ENCODE measurements at regions not wholly inside any gene's neighbourhood (a gene's known extent, or its start where the extent isn't known, plus 50 kb on each side); places are given as distances from the start of the nearest gene placed in this dataset.

GRCh38 chr12:59929110-59929509, 333.3 kb downstream of the SLC16A7 start:
- Histone ChIP-seq H3K9ac (ENCODE audit: low read length) (no peak overlapping the region), H4K5ac (ENCODE audit: low read length) (no peak overlapping the region), H3K79me2 (ENCODE audit: control insufficient read depth, insufficient read depth, low read length) (no peaks in the 10 kb centered on the region), H3K4me3 (ENCODE audit: low read length) (no peak overlapping the region), H2BK120ac (ENCODE audit: low read depth, low read length) (no peak overlapping the region), H3K36me3 (ENCODE audit: control insufficient read depth, insufficient read depth, low read length) (no peaks in the 10 kb centered on the region), H3K4me2 (ENCODE audit: low read length) (no peak overlapping the region), H3K56ac (ENCODE audit: low read length) (no peak overlapping the region), H3K23ac (ENCODE audit: low read length) (no peak overlapping the region), H3K4me1 (ENCODE audit: control insufficient read depth, low read depth, low read length) (no peaks in the 10 kb centered on the region), H3K18ac (ENCODE audit: low read length) (no peak overlapping the region), H3K27me3 (ENCODE audit: insufficient read depth, low read length, poor library complexity) (no peaks in the 10 kb centered on the region), H2BK15ac (replicated peaks; ENCODE audit: low read depth) (no peak overlapping the region), H2AK5ac (ENCODE audit: low read length) (no peak overlapping the region), H4K8ac (ENCODE audit: low read depth, low read length) (no peak overlapping the region), H3K4ac (ENCODE audit: low read depth, low read length) (no peak overlapping the region), H3K27ac (ENCODE audit: low read depth, low read length) (no peak overlapping the region), H2BK5ac (ENCODE audit: low read length) (no peak overlapping the region), H3K79me1 (ENCODE audit: low read length) (no peaks in the 10 kb centered on the region)
- DNase-seq = no peak
- no CpG with 5 or more reads among the region's 2 CpGs for WGBS (ENCODE audit: extremely low coverage, insufficient coverage, low lambda C conversion rate)

GRCh38 chr12:59934486-59934885, 338.7 kb downstream of the SLC16A7 start:
- Histone ChIP-seq H3K23ac (ENCODE audit: low read length) (no peak overlapping the region), H4K8ac (ENCODE audit: low read depth, low read length) (no peak overlapping the region), H3K79me1 (ENCODE audit: low read length) (no peaks in the 10 kb centered on the region), H3K18ac (ENCODE audit: low read length) (no peak overlapping the region), H3K27ac (ENCODE audit: low read depth, low read length) (no peak overlapping the region), H3K4ac (ENCODE audit: low read depth, low read length) (no peak overlapping the region), H3K4me2 (ENCODE audit: low read length) (no peak overlapping the region), H3K9ac (ENCODE audit: low read length) (no peak overlapping the region), H3K4me3 (ENCODE audit: low read length) (no peak overlapping the region), H2BK15ac (replicated peaks; ENCODE audit: low read depth) (no peak overlapping the region), H2BK5ac (ENCODE audit: low read length) (no peak overlapping the region), H4K5ac (ENCODE audit: low read length) (no peak overlapping the region), H3K4me1 (ENCODE audit: control insufficient read depth, low read depth, low read length) (no peaks in the 10 kb centered on the region), H3K27me3 (ENCODE audit: insufficient read depth, low read length, poor library complexity) (no peaks in the 10 kb centered on the region), H3K56ac (ENCODE audit: low read length) (no peak overlapping the region), H3K36me3 (ENCODE audit: control insufficient read depth, insufficient read depth, low read length) (no peaks in the 10 kb centered on the region), H2AK5ac (ENCODE audit: low read length) (no peak overlapping the region), H2BK120ac (ENCODE audit: low read depth, low read length) (no peak overlapping the region), H3K79me2 (ENCODE audit: control insufficient read depth, insufficient read depth, low read length) (no peaks in the 10 kb centered on the region)
- WGBS (ENCODE audit: extremely low coverage, insufficient coverage, low lambda C conversion rate) = no CpG with 5 or more reads among the region's 1 CpG
- DNase-seq = no peak

- H3K4ac ChIP-seq (ENCODE audit: low read depth, low read length) = no peak overlapping the region
- H2BK15ac ChIP-seq (replicated peaks; ENCODE audit: low read depth) = no peak overlapping the region
- no peaks in the 10 kb centered on the region for H3K79me1 ChIP-seq (ENCODE audit: low read length)
- H4K5ac ChIP-seq (ENCODE audit: low read length) = no peak overlapping the region
- no peak overlapping the region for H3K9ac ChIP-seq (ENCODE audit: low read length)
- no peak overlapping the region for H4K8ac ChIP-seq (ENCODE audit: low read depth, low read length)
- no peak overlapping the region for H3K27ac ChIP-seq (ENCODE audit: low read depth, low read length)
- no peaks in the 10 kb centered on the region for H3K79me2 ChIP-seq (ENCODE audit: control insufficient read depth, insufficient read depth, low read length)
- H3K56ac ChIP-seq (ENCODE audit: low read length) = no peak overlapping the region
- H2AK5ac ChIP-seq (ENCODE audit: low read length) = no peak overlapping the region
- no peak overlapping the region for H2BK5ac ChIP-seq (ENCODE audit: low read length)
- H3K4me1 ChIP-seq (ENCODE audit: control insufficient read depth, low read depth, low read length) = no peaks in the 10 kb centered on the region
- H3K4me3 ChIP-seq (ENCODE audit: low read length) = no peak overlapping the region
- no peak overlapping the region for H3K23ac ChIP-seq (ENCODE audit: low read length)
- no CpG with 5 or more reads among the region's 3 CpGs for WGBS (ENCODE audit: extremely low coverage, insufficient coverage, low lambda C conversion rate)
- no peak for DNase-seq
- H2BK120ac ChIP-seq (ENCODE audit: low read depth, low read length) = no peak overlapping the region
- no peaks in the 10 kb centered on the region for H3K27me3 ChIP-seq (ENCODE audit: insufficient read depth, low read length, poor library complexity)
- H3K4me2 ChIP-seq (ENCODE audit: low read length) = no peak overlapping the region
- no peaks in the 10 kb centered on the region for H3K36me3 ChIP-seq (ENCODE audit: control insufficient read depth, insufficient read depth, low read length)
- no peak overlapping the region for H3K18ac ChIP-seq (ENCODE audit: low read length)
Observed at GRCh38 chr12:59936534-59936933, 340.7 kb downstream of the SLC16A7 start.

DNA sequence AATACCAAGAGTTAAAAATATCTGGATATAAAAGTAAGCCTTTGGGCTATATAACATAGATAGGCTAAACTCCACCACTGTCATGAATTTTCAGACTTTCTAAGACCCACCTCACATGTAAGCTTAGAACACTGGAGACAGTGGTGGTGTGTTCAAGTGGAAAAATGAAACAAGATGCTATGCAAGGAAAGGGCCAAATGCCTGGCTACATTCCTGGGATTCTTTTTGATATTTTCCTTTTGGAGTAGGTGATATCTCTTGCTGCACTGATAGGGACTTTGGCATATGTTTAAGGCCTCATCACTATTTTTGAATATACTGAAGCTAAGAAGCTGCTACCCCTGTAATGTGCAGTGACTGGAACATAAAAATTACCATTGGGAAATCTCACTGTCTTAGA, 341.3 kb downstream of the SLC16A7 start:
- Histone ChIP-seq H3K4me1 (ENCODE audit: control insufficient read depth, low read depth, low read length) (no peaks in the 10 kb centered on the region), H3K79me2 (ENCODE audit: control insufficient read depth, insufficient read depth, low read length) (no peaks in the 10 kb centered on the region), H3K4me3 (ENCODE audit: low read length) (no peak overlapping the region), H3K27ac (ENCODE audit: low read depth, low read length) (no peak overlapping the region), H2AK5ac (ENCODE audit: low read length) (no peak overlapping the region), H2BK5ac (ENCODE audit: low read length) (no peak overlapping the region), H3K36me3 (ENCODE audit: control insufficient read depth, insufficient read depth, low read length) (no peaks in the 10 kb centered on the region), H3K4ac (ENCODE audit: low read depth, low read length) (no peak overlapping the region), H3K56ac (ENCODE audit: low read length) (no peak overlapping the region), H2BK15ac (replicated peaks; ENCODE audit: low read depth) (no peak overlapping the region), H4K8ac (ENCODE audit: low read depth, low read length) (no peak overlapping the region), H4K5ac (ENCODE audit: low read length) (no peak overlapping the region), H3K9ac (ENCODE audit: low read length) (no peak overlapping the region), H3K4me2 (ENCODE audit: low read length) (no peak overlapping the region), H2BK120ac (ENCODE audit: low read depth, low read length) (no peak overlapping the region), H3K23ac (ENCODE audit: low read length) (no peak overlapping the region), H3K27me3 (ENCODE audit: insufficient read depth, low read length, poor library complexity) (no peaks in the 10 kb centered on the region), H3K79me1 (ENCODE audit: low read length) (no peaks in the 10 kb centered on the region), H3K18ac (ENCODE audit: low read length) (no peak overlapping the region)
- peak; percentile 21 for DNase-seq

DNA sequence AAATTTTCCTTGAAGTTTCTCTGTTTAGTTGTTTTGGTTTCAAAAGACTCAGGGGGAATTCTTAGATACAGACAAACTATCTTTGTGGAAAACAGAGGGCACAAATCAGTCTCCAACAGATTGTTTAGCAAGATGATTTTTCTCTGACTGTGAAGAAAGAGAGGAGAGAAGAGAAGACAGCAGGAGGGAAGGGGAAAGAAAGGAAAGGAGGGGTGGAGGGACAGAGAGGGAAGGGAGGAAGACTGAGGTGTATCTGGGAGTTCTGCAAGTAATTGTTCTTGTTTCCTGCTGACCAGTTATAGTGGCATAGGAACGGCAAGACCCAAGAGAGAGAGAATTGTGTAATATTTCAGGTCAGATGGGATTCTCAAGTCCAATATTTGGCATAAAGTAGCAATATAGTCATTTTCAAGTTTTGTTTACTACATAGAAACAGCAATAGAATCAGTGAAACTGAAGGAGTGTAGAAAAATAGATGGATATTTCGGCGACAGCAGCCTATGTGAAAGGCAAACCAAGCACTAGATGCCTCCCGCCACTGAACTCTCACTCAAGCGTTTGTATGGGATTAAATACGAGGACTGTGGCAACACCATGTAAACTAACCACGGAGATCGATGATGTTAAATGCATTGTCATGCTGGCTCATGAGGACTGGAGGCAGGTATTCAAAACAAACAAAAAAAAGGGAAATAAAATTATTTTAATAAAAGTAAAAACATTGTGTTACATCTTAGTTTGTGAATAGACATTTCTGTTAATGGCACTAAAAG, 342.5 kb downstream of the SLC16A7 start:
- Histone ChIP-seq H4K5ac (ENCODE audit: low read length) (no peak overlapping the region), H3K79me1 (ENCODE audit: low read length) (no peaks in the 10 kb centered on the region), H3K56ac (ENCODE audit: low read length) (no peak overlapping the region), H2BK120ac (ENCODE audit: low read depth, low read length) (no peak overlapping the region), H2BK15ac (replicated peaks; ENCODE audit: low read depth) (no peak overlapping the region), H3K18ac (ENCODE audit: low read length) (no peak overlapping the region), H2BK5ac (ENCODE audit: low read length) (no peak overlapping the region), H3K9ac (ENCODE audit: low read length) (no peak overlapping the region), H3K79me2 (ENCODE audit: control insufficient read depth, insufficient read depth, low read length) (no peaks in the 10 kb centered on the region), H3K4ac (ENCODE audit: low read depth, low read length) (no peak overlapping the region), H3K4me3 (ENCODE audit: low read length) (no peak overlapping the region), H4K8ac (ENCODE audit: low read depth, low read length) (no peak overlapping the region), H2AK5ac (ENCODE audit: low read length) (no peak overlapping the region), H3K27me3 (ENCODE audit: insufficient read depth, low read length, poor library complexity) (no peaks in the 10 kb centered on the region), H3K4me2 (ENCODE audit: low read length) (no peak overlapping the region), H3K23ac (ENCODE audit: low read length) (no peak overlapping the region), H3K4me1 (ENCODE audit: control insufficient read depth, low read depth, low read length) (no peaks in the 10 kb centered on the region), H3K36me3 (ENCODE audit: control insufficient read depth, insufficient read depth, low read length) (no peaks in the 10 kb centered on the region), H3K27ac (ENCODE audit: low read depth, low read length) (no peak overlapping the region)
- WGBS (ENCODE audit: extremely low coverage, insufficient coverage, low lambda C conversion rate) = no CpG with 5 or more reads among the region's 8 CpGs
- peak; percentile 18 for DNase-seq
